Activated CD4-positive, alpha-beta memory T cell treated with anti-CD3 and anti-CD28 coated beads for 36 hours (primary cell): ENCODE measurements at regions not wholly inside any gene's neighbourhood (a gene's known extent, or its start where the extent isn't known, plus 50 kb on each side); places are given as distances from the start of the nearest gene placed in this dataset.
"Not testable (repeated sequence)": the region's sequence is repeated elsewhere in the genome, so short reads cannot be mapped to it uniquely, and the experiment has no call there.

Source experiments
- CTCF ChIA-PET: fragments of 350-600 bp; sonication (Branson Sonifier 250); formaldehyde crosslinking; loops from one replicate; lab custom pipeline; 2021; ENCODE audit warnings: antibody characterized with exemption, inconsistent platforms; lab: Charles Lee
- POLR2A ChIA-PET: fragments of 350-600 bp; sonication (Branson Sonifier 250); formaldehyde crosslinking; loops from one replicate; lab custom pipeline; 2021; ENCODE audit warnings: antibody characterized with exemption; lab: Charles Lee
- DNase-seq: peaks from one replicate; pipeline ENCODE4 v3.0.0-alpha.2; 2020
- H3K27ac Mint-ChIP-seq: one replicate; pipeline ENCODE4 v1.8.0; 2021; ENCODE audit warnings: mixed read lengths
- H3K27me3 Mint-ChIP-seq: one replicate; pipeline ENCODE4 v1.8.0; 2021; ENCODE audit warnings: mixed read lengths
- H3K36me3 Mint-ChIP-seq: one replicate; pipeline ENCODE4 v1.8.0; 2021; ENCODE audit warnings: mixed read lengths
- H3K4me1 Mint-ChIP-seq: one replicate; pipeline ENCODE4 v1.8.0; 2021; ENCODE audit warnings: low read depth, mixed read lengths
- H3K4me3 Mint-ChIP-seq: one replicate; pipeline ENCODE4 v1.8.0; 2021; ENCODE audit warnings: mild to moderate bottlenecking, mixed read lengths
- H3K9me3 Mint-ChIP-seq: one replicate; pipeline ENCODE4 v1.8.0; 2021; ENCODE audit warnings: mixed read lengths
- intact Hi-C: fragments of 100-400 bp; cut with micrococcal nuclease; formaldehyde crosslinking; loops from one replicate; pipeline ENCODE4 v1.15.1; 2023

DNA sequence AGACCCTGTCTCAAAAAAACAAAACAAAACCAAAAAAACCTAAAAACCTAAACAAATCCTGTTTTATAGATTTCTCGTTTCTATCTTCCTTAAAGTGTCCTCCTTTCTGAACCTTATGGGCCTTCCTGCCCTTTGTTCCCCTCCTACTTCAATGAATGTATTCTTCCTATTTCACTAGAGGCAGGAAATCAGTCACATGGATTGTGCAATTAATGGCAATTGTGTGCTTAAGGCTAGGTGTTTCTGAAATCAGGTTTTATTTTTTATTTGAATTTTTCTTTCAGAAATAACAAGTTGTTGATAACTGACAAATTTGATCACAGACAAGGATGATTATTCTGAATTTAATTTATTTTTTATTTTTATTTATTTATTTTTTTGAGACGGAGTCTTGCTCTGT, 220.6 kb upstream of the SEMA6A start:
- Mint-ChIP-seq H3K4me1 (no peaks in the 10 kb centered on the region), H3K36me3 (no peaks in the 10 kb centered on the region), H3K9me3 (peaks cover 4% of the 10 kb centered on the region), H3K27me3 (no peaks in the 10 kb centered on the region), H3K4me3 (no peak overlapping the region), H3K27ac (no peak overlapping the region)
- intact Hi-C loops, result no loop called here
- ChIA-PET CTCF (no interaction called here), POLR2A (no interaction called here)
- DNase-seq, result no peak

DNA sequence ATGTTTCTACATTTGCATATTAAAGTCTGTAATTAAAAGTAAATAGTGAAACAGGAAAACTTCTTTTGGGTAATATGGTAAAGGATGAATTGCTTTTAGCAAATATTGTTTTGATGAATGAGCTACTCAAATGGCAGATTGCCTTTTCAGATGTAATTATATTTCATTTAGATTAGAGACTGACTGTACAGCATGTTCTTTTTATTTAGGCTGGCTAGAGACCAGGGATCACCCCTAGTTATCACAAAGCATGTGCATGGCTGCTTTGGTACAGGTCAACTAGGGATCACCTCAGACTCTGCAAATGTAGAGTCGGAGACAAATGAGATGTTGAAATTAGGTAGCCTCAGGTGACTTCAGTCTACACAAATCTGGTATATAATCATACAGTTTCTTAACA, 214.9 kb upstream of the SEMA6A start:
- no peaks in the 10 kb centered on the region for H3K27me3 Mint-ChIP-seq
- H3K4me1 Mint-ChIP-seq, result no peaks in the 10 kb centered on the region
- intact Hi-C loops, result no loop called here
- H3K4me3 Mint-ChIP-seq, result no peak overlapping the region
- H3K27ac Mint-ChIP-seq, result no peak overlapping the region
- ChIA-PET POLR2A (no interaction called here), CTCF (no interaction called here)
- peaks cover 2% of the 10 kb centered on the region for H3K9me3 Mint-ChIP-seq
- DNase-seq, result no peak
- H3K36me3 Mint-ChIP-seq, result no peaks in the 10 kb centered on the region

DNA sequence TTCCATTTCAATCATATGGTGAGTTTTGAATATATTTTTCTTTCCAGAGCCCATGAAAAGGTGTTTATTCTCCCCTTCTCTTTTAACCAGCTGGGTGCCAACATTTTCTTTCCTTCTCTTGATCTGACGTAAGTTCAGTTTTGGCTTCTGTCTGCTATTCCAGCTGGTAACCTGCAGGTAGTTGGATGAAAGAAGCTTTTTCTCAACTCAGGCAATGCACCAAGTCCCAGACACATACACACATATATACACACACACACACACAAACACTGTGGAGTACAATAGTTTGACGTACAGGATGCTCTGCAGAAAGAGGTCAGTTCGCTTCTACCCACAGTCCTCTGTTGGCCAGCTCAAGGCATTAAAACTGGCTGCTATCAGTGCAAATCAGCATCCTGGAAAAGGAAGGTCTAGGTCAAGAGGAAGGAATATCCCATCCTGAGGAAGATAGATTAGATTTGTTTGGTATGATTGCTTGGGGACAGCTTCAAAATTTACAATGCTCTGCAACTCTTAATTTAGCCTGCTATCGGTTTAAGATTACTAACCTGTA, 214.3 kb upstream of the SEMA6A start:
- ChIA-PET CTCF (no interaction called here), POLR2A (no interaction called here)
- Mint-ChIP-seq H3K27me3 (no peaks in the 10 kb centered on the region), H3K36me3 (no peaks in the 10 kb centered on the region), H3K9me3 (peaks cover 2% of the 10 kb centered on the region), H3K4me3 (no peak overlapping the region), H3K27ac (no peak overlapping the region), H3K4me1 (no peaks in the 10 kb centered on the region)
- DNase-seq, result no peak
- intact Hi-C loops, result no loop called here

DNA sequence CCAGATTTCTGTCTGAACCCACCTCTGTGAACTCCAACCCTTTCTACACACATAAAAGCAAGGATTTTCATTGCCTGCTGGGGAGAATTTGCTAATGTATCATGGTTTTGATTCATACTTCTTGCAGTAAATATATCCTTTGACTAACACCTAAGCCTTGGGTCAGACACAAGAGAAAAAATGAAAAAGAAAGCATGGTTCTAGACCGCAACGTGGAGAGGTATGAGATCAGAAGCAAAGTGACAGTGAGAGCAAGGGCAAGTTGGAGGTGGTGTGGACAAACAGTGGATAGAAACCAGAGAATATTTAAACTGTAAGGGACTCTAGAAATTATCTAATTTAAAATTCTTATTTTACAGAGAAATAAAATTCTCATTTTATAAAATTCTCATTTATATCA, 212.9 kb upstream of the SEMA6A start:
- POLR2A ChIA-PET, result no interaction called here
- intact Hi-C loops, result no loop called here
- CTCF ChIA-PET, result no interaction called here
- peaks cover 6% of the 10 kb centered on the region for H3K9me3 Mint-ChIP-seq
- DNase-seq, result no peak
- no peaks in the 10 kb centered on the region for H3K36me3 Mint-ChIP-seq
- no peaks in the 10 kb centered on the region for H3K27me3 Mint-ChIP-seq
- no peaks in the 10 kb centered on the region for H3K4me1 Mint-ChIP-seq
- no peak overlapping the region for H3K27ac Mint-ChIP-seq
- H3K4me3 Mint-ChIP-seq, result no peak overlapping the region

DNA sequence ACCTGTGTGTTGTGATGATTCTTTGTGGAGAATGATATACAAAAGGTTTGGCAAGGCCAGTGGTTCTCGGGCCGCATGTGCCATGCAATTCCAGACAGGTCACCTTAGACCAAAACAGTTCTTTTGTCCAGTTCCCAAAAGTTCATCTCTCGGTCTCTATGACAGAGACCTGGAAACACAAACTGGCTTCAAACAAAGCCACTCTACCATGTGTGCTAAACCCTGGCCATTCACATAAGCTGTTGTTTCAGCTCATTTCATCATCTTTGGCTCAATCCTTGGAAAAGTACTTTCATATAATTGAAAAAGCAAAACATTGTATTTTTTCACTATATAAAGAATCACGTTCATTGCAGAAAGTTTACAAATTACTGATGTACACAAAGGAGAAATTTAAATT, 210.5 kb upstream of the SEMA6A start:
- CTCF ChIA-PET, result no interaction called here
- H3K27me3 Mint-ChIP-seq, result no peaks in the 10 kb centered on the region
- POLR2A ChIA-PET, result no interaction called here
- no peak overlapping the region for H3K27ac Mint-ChIP-seq
- no peaks in the 10 kb centered on the region for H3K36me3 Mint-ChIP-seq
- H3K9me3 Mint-ChIP-seq, result peaks cover 4% of the 10 kb centered on the region
- intact Hi-C loops, result no loop called here
- no peak overlapping the region for H3K4me3 Mint-ChIP-seq
- DNase-seq, result no peak
- no peaks in the 10 kb centered on the region for H3K4me1 Mint-ChIP-seq

DNA sequence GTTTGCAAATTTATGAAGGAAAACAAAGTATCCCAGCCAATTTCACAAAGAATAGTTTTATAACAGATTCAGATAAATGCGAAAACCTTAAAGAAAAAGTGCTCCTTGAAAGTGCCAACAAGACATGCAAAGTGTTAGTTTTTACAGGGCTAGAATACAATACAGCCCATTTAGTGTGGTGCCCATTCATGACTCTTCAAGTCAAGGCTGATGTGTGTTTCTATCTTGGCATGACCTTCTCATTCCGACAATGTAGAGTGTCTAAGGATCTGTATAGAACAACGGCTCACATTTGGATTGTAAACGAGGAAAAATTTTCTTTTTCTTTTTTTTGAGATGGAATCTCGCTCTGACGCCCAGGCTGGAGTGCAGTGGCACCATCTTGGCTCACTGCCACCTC, 205.2 kb upstream of the SEMA6A start:
- Mint-ChIP-seq H3K27me3 (no peaks in the 10 kb centered on the region), H3K9me3 (peaks cover 4% of the 10 kb centered on the region), H3K27ac (no peak overlapping the region), H3K36me3 (no peaks in the 10 kb centered on the region), H3K4me3 (no peak overlapping the region), H3K4me1 (no peaks in the 10 kb centered on the region)
- intact Hi-C loops, result no loop called here
- CTCF ChIA-PET, result no interaction called here
- no peak for DNase-seq
- POLR2A ChIA-PET, result no interaction called here

DNA sequence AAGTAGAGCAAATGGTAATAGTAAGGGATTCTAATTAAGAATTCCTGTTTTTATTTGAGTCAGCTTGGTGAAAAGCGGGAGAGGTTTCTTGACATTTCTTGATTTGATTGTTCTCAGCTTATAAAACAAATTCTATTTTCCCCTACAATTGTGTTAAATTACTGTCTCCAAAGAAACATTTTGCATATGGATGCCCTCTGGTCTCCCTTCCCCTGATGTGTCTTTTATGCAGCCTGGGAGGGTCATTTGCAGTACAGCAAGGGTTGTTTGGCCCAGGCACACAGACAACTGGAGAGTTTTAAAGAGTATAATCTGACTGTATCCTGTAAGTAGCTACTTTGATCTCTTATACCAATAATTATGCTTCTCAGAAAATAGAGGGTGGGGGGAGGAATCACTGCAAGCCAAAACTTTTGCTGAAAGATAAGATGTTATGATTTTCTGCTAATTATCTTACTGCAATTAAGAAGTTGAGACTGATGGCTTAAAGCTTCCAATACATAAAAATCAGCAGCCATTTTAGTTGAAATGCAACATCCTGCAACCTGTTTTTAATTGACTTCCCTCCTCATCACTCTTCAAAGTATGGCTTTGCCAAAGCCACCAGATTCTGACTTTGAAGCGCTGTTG, 204.1 kb upstream of the SEMA6A start:
- Mint-ChIP-seq H3K36me3 (no peaks in the 10 kb centered on the region), H3K9me3 (peaks cover 2% of the 10 kb centered on the region), H3K27ac (no peak overlapping the region), H3K27me3 (no peaks in the 10 kb centered on the region), H3K4me3 (no peak overlapping the region), H3K4me1 (no peaks in the 10 kb centered on the region)
- intact Hi-C loops, result no loop called here
- ChIA-PET CTCF (no interaction called here), POLR2A (no interaction called here)
- DNase-seq, result no peak

DNA sequence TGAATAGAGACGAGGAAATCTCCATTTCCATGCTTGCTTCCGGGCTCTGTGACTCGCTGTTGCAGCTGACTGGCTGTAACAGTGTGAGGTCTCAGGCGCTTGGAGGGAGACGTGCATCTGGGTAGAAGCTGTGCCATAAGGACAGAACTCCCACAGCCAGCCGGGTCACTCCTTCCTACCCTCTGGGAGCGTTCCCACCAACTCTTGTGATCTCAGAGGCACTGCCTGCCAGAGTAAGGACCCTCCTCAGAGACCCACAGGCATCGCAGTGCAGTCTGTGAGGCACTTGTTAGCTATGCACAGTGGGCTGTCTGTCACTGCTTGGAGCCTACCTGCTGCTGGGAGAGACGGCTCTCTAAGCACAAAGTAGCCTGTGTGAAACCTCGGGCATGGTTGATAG, 203.4 kb upstream of the SEMA6A start:
- intact Hi-C loops, result no loop called here
- no peaks in the 10 kb centered on the region for H3K4me1 Mint-ChIP-seq
- no peak overlapping the region for H3K27ac Mint-ChIP-seq
- H3K4me3 Mint-ChIP-seq, result no peak overlapping the region
- H3K9me3 Mint-ChIP-seq, result no peaks in the 10 kb centered on the region
- H3K36me3 Mint-ChIP-seq, result no peaks in the 10 kb centered on the region
- H3K27me3 Mint-ChIP-seq, result no peaks in the 10 kb centered on the region
- DNase-seq, result no peak
- POLR2A ChIA-PET, result no interaction called here
- CTCF ChIA-PET, result no interaction called here

DNA sequence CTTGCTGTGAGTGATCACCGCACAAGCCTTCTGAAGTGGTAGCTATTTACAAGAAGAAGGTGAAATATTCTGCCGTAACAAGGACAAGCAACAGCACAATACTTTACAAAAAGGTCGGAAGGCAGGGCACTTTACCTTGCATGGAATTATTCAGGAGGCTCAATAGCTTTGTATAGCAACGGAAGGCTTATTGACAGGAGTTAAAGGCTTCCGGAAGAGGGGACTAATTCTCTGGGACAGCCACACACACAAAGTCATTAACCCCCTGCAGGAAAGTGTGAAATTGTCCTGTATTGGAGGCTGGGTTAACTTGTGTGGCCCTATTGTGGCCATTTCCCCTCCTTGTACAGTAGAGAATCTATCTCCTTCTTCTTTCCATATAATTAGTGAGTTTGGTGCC, 199.3 kb upstream of the SEMA6A start:
- Mint-ChIP-seq H3K9me3 (no peaks in the 10 kb centered on the region), H3K27ac (no peak overlapping the region), H3K36me3 (no peaks in the 10 kb centered on the region), H3K4me1 (no peaks in the 10 kb centered on the region), H3K4me3 (no peak overlapping the region), H3K27me3 (no peaks in the 10 kb centered on the region)
- intact Hi-C loops, result no loop called here
- ChIA-PET POLR2A (no interaction called here), CTCF (no interaction called here)
- DNase-seq, result no peak

DNA sequence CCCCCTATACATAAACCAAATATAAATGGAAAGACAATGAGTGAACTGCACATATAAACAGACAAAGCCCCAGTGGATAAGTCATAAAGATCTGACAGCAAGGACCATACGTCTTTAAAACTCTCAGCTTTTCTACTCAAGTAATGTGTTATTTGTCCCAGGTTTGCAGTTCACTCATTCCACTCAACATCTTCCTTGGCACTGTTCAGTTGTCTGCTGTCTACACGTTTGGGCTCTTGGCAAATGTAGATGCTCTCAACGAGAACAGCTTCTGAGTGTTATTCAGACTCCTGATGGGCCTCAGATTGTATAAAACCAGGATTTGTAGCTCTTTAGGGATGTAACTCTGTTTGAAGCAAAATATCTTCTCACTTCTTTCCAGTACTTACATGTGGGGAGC, 198.2 kb upstream of the SEMA6A start:
- Mint-ChIP-seq H3K4me3 (no peak overlapping the region), H3K27me3 (no peaks in the 10 kb centered on the region), H3K9me3 (no peaks in the 10 kb centered on the region), H3K4me1 (no peaks in the 10 kb centered on the region), H3K36me3 (no peaks in the 10 kb centered on the region), H3K27ac (no peak overlapping the region)
- POLR2A ChIA-PET, result no interaction called here
- CTCF ChIA-PET, result no interaction called here
- intact Hi-C loops, result no loop called here
- DNase-seq, result no peak

DNA sequence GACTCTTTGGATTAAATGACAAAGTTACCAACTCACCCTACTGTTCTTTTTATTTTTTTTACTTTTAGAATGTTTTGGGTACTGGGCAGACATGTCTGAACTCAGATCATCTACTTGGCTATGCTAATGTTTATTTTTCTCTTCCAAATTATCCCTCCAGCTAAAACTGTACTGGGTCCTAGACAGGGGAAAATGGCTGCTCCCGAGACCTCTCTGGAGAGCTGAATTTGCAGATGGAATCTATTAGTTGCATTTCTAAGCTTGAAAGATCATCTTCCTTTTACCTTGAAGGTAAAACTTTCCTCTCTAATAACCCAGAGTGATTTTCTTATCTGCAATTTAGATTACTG, 197.5 kb upstream of the SEMA6A start:
- H3K27ac Mint-ChIP-seq, result no peak overlapping the region
- no peaks in the 10 kb centered on the region for H3K27me3 Mint-ChIP-seq
- intact Hi-C loops, result no loop called here
- DNase-seq, result no peak
- H3K4me1 Mint-ChIP-seq, result no peaks in the 10 kb centered on the region
- ChIA-PET POLR2A (no interaction called here), CTCF (no interaction called here)
- H3K4me3 Mint-ChIP-seq, result no peak overlapping the region
- H3K36me3 Mint-ChIP-seq, result no peaks in the 10 kb centered on the region
- no peaks in the 10 kb centered on the region for H3K9me3 Mint-ChIP-seq

DNA sequence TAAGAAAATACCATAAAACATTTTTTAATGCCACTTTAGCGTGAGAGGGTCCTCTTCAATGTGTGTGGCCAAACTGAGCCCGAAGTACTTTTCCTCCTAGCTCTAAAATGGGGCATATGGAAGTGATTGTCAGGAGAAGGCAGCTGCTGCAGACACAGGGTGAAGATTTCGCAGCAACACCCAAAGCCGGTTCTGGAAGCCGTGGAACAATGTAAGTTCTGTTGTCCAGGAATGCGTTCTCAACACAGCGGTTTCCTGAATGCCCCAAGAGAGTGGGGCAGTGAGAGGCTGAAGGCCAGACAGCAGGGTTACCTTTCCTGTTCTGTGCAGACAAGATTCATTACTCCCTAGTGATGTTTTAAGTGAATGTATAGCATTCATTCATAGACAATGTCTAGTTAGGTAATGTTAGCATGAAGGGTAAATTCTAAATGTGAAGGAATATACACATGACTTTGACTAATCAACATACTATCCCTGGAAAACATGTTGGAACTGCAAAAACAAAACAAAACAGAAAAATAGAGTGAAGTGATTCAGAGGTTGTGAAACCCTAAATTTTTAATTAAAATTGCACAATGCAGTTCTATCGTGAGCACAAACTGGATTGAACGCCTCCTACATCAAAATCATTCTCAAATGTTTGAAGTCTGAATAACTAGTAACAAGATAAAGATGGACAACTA, 197.0 kb upstream of the SEMA6A start:
- Mint-ChIP-seq H3K36me3 (no peaks in the 10 kb centered on the region), H3K27ac (no peak overlapping the region), H3K9me3 (no peaks in the 10 kb centered on the region), H3K4me1 (no peaks in the 10 kb centered on the region), H3K27me3 (peaks cover 2% of the 10 kb centered on the region), H3K4me3 (no peak overlapping the region)
- CTCF ChIA-PET, result no interaction called here
- DNase-seq, result no peak
- intact Hi-C loops, result no loop called here
- POLR2A ChIA-PET, result no interaction called here

DNA sequence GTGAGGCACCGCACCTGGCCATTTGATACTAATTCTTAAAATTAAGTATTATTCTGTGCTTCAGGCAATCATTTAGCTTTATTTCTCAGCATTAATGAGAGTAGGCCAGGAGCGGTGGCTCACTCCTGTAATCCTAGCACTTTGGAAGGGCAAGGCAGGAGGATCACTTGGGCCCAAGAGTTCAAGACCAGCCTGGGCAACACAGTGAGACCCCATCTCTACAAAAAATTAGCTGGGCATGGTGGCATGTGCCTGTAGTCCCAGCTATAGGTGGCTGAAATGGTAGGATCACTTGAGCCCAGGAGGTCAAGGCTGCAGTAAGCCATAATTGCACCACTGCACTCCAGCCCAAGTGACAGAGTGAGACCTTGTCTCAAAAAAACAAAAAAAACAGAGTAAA, 195.3 kb upstream of the SEMA6A start:
- POLR2A ChIA-PET, H3K9me3 Mint-ChIP-seq, H3K4me1 Mint-ChIP-seq, DNase-seq, H3K36me3 Mint-ChIP-seq, H3K27me3 Mint-ChIP-seq, H3K27ac Mint-ChIP-seq, CTCF ChIA-PET, intact Hi-C loops, H3K4me3 Mint-ChIP-seq: not testable (repeated sequence)
